Uterus (tissue), 3 donors: ENCODE measurements at regions not wholly inside any gene's neighbourhood (a gene's known extent, or its start where the extent isn't known, plus 50 kb on each side); places are given as distances from the start of the nearest gene placed in this dataset.

Source experiments
- DNase-seq, 2 donors: peaks; one replicate each; pipeline ENCODE4 v3.0.0-alpha.2; 2019 to 2020
- H3K27ac ChIP-seq, 2 donors: fragments of 200-600 bp; sonication (generic); 1 replicate in 1 of 2; 2 replicates in 1 of 2; pipeline ENCODE4 v1.5.1; 2016 to 2018
- H3K27me3 ChIP-seq, 2 donors: fragments of 200-600 bp; sonication (generic); one replicate each; pipeline ENCODE4 v1.5.1; 2018 to 2019; ENCODE audit warnings: control low read depth in 1 of 2
- H3K36me3 ChIP-seq, 2 donors: fragments of 200-600 bp; sonication (generic); one replicate each; pipeline ENCODE4 v1.5.1; 2019; ENCODE audit warnings: control low read depth in 1 of 2
- H3K4me1 ChIP-seq, 2 donors: fragments of 200-600 bp; sonication (generic); one replicate each; pipeline ENCODE4 v1.5.1; 2018 to 2019; ENCODE audit warnings: control low read depth in 1 of 2
- H3K4me3 ChIP-seq, 2 donors: fragments of 200-600 bp; sonication (generic); 1 replicate in 1 of 2; 2 replicates in 1 of 2; pipeline ENCODE4 v1.5.1; 2018 to 2019; ENCODE audit warnings: mild to moderate bottlenecking in 1 of 2
- H3K9me3 ChIP-seq, 2 donors: fragments of 200-600 bp; sonication (generic); one replicate each; pipeline ENCODE4 v1.5.1; 2019; ENCODE audit warnings: control low read depth in 1 of 2
- CTCF ChIP-seq, 4 experiments: fragments of 200-600 bp in 2 of 4; fragments of 450-650 bp in 2 of 4; sonication (generic) in 2 of 4; IDR thresholded peaks; one replicate each; pipeline ENCODE4 v1.5.1; 2016 to 2019; ENCODE audit warnings: antibody characterized with exemption in 4 of 4, mild to moderate bottlenecking in 2 of 4, moderate library complexity in 1 of 4
- POLR2A ChIP-seq, 2 donors: fragments of 450-650 bp; IDR thresholded peaks; one replicate each; pipeline ENCODE4 v1.6.1; 2016; ENCODE audit warnings: antibody characterized with exemption in 2 of 2, mild to moderate bottlenecking in 1 of 2, moderate library complexity in 1 of 2
- intact Hi-C: fragments of 100-400 bp; cut with DNase I; formaldehyde crosslinking; loops from one replicate; pipeline ENCODE4 v1.15.1; 2023; ENCODE audit warnings: low total_unique reads
- donor health status: DM: yes; HTN: yes; CAD: no.

GRCh38 chr1:18554099-18554498 lies 73.4 kb downstream of the KLHDC7A start:
- H3K4me3 ChIP-seq, result no peak overlapping the region
- peaks cover 0 to 14% of the 10 kb centered on the region in 2 donors for H3K27me3 ChIP-seq
- intact Hi-C loops, result no loop called here
- no peak for DNase-seq
- H3K9me3 ChIP-seq, result no peaks in the 10 kb centered on the region
- TF ChIP-seq CTCF (IDR thresholded peaks at IDR 0.05), result no peak
- no peak for TF ChIP-seq POLR2A (IDR thresholded peaks at IDR 0.05)
- H3K36me3 ChIP-seq, result no peaks in the 10 kb centered on the region
- no peaks in the 10 kb centered on the region for H3K4me1 ChIP-seq
- H3K27ac ChIP-seq, result no peak overlapping the region

GRCh38 chr1:18554597-18554996 lies 73.9 kb downstream of the KLHDC7A start:
- no peak for DNase-seq
- no peak for TF ChIP-seq CTCF (IDR thresholded peaks at IDR 0.05)
- no peak for TF ChIP-seq POLR2A (IDR thresholded peaks at IDR 0.05)
- no peaks in the 10 kb centered on the region for H3K4me1 ChIP-seq
- no peak overlapping the region for H3K4me3 ChIP-seq
- no peaks in the 10 kb centered on the region for H3K36me3 ChIP-seq
- intact Hi-C loops, result no loop called here
- no peaks in the 10 kb centered on the region for H3K9me3 ChIP-seq
- peaks cover 0 to 19% of the 10 kb centered on the region in 2 donors for H3K27me3 ChIP-seq
- H3K27ac ChIP-seq, result no peak overlapping the region

- H3K9me3 ChIP-seq, result no peaks in the 10 kb centered on the region
- TF ChIP-seq CTCF (IDR thresholded peaks at IDR 0.05), result no peak
- TF ChIP-seq POLR2A (IDR thresholded peaks at IDR 0.05), result no peak
- H3K36me3 ChIP-seq, result no peaks in the 10 kb centered on the region
- intact Hi-C loops, result no loop called here
- H3K4me3 ChIP-seq, result no peak overlapping the region
- no peaks in the 10 kb centered on the region for H3K4me1 ChIP-seq
- H3K27me3 ChIP-seq, result peaks cover 0 to 24% of the 10 kb centered on the region in 2 donors
- H3K27ac ChIP-seq, result no peak overlapping the region
- DNase-seq, result no peak
These were observed 74.3 kb downstream of the KLHDC7A start for GRCh38 chr1:18555036-18555435.

- no peak for DNase-seq
- peaks cover 0 to 32% of the 10 kb centered on the region in 2 donors for H3K27me3 ChIP-seq
These were observed 74.3 kb upstream of the PAX7 start for GRCh38 chr1:18556364-18556763.

More at GRCh38 chr1:18556364-18556763, 74.3 kb upstream of the PAX7 start:
- no peaks in the 10 kb centered on the region for H3K4me1 ChIP-seq
- no peak overlapping the region for H3K4me3 ChIP-seq
- intact Hi-C loops, result no loop called here
- TF ChIP-seq POLR2A (IDR thresholded peaks at IDR 0.05) (no peak), CTCF (IDR thresholded peaks at IDR 0.05) (no peak)
- no peaks in the 10 kb centered on the region for H3K9me3 ChIP-seq
- H3K36me3 ChIP-seq, result no peaks in the 10 kb centered on the region
- H3K27ac ChIP-seq, result no peak overlapping the region
